Adipocyte (in vitro differentiated cells): ENCODE measurements at regions not wholly inside any gene's neighbourhood (a gene's known extent, or its start where the extent isn't known, plus 50 kb on each side); places are given as distances from the start of the nearest gene placed in this dataset.

ENCODE experiments used
- DNase-seq: peaks from one replicate; pipeline ENCODE4 v3.0.0-alpha.2; 2015; ENCODE audit warnings: low read depth
- H3K27me3 ChIP-seq: replicated peaks from 2 replicates; pipeline ENCODE4 v1.7.0; 2013; ENCODE audit warnings: mild to moderate bottlenecking, low read length, moderate library complexity; ENCODE audit not compliant: control insufficient read depth, insufficient read depth
- H3K36me3 ChIP-seq: 2 replicates; pipeline ENCODE4 v1.7.0; 2013; ENCODE audit warnings: low read length, mild to moderate bottlenecking, moderate library complexity; ENCODE audit not compliant: control insufficient read depth, insufficient read depth, severe bottlenecking
- H3K4me1 ChIP-seq: 2 replicates; pipeline ENCODE4 v1.7.0; 2013; ENCODE audit warnings: mild to moderate bottlenecking, low read length, moderate library complexity; ENCODE audit not compliant: control insufficient read depth, insufficient read depth
- H3K4me3 ChIP-seq: 2 replicates; pipeline ENCODE4 v1.7.0; 2013; ENCODE audit warnings: mild to moderate bottlenecking, low read length, moderate library complexity
- H3K9ac ChIP-seq: 2 replicates; pipeline ENCODE4 v1.7.0; 2013; ENCODE audit warnings: mild to moderate bottlenecking, low read length, moderate library complexity
- H3K9me3 ChIP-seq: 2 replicates; pipeline ENCODE4 v1.7.0; 2013; ENCODE audit warnings: mild to moderate bottlenecking, low read length, moderate library complexity; ENCODE audit not compliant: control insufficient read depth

GRCh38 chr12:45102818-45103217 is 51.9 kb upstream of the DBX2 start:
- H3K4me1 ChIP-seq, result no peaks in the 10 kb centered on the region
- no peak for DNase-seq
- no peak overlapping the region for H3K4me3 ChIP-seq
- H3K9ac ChIP-seq, result no peak overlapping the region
- peaks cover 3% of the 10 kb centered on the region for H3K9me3 ChIP-seq
- no peaks in the 10 kb centered on the region for H3K36me3 ChIP-seq
- H3K27me3 ChIP-seq, result no peaks in the 10 kb centered on the region

DNA sequence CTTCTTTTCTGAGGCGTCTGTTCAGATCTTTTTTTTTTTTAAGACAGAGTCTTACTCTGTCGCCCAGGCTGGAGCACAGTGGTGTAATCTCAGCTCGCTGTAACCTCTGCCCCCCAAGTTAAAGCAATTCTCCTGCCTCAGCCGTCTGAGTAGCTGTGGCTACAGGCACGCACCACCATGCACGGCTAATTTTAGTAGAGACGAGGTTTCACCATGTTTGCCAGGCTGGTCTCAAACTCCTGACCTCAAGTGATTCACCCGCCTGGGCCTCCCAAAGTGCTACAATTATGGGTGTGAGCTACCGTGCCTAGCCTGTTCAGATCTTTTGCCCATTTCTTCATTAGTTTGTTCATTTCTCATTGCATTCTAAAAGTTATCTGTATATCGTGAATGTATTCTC is 55.1 kb upstream of the DBX2 start:
- no peak for DNase-seq

DNA sequence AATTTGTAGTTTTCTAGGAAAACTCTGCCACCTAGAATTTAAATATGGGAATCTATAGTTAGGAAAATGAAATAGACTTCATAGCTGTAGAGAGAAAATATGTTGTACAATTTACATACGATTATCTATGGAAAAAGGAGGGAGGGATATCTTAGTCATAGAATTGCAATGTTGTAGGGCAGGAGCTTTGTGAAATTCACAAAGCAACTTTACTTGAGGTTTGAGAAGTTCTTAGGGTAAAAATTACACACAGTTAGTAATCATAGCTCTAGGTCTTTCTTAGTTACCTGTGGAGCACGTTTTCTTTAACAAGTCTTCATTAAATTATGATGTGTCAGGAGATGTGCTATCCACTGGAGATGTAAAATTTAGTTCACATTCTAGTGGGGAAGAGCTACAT is 61.4 kb upstream of the DBX2 start:
- H3K27me3 ChIP-seq, result no peaks in the 10 kb centered on the region
- H3K9ac ChIP-seq, result no peak overlapping the region
- H3K4me3 ChIP-seq, result no peak overlapping the region
- H3K4me1 ChIP-seq, result no peaks in the 10 kb centered on the region
- peaks cover 3% of the 10 kb centered on the region for H3K9me3 ChIP-seq
- no peaks in the 10 kb centered on the region for H3K36me3 ChIP-seq
- DNase-seq, result no peak

More for the DNA sequence above, 55.1 kb upstream of the DBX2 start:
- Histone ChIP-seq H3K4me3 (no peak overlapping the region), H3K4me1 (no peaks in the 10 kb centered on the region), H3K9me3 (peaks cover 3% of the 10 kb centered on the region), H3K27me3 (no peaks in the 10 kb centered on the region), H3K9ac (no peak overlapping the region), H3K36me3 (no peaks in the 10 kb centered on the region)

GRCh38 chr12:45121224-45121623 is 70.3 kb upstream of the DBX2 start:
- Histone ChIP-seq H3K4me3 (no peak overlapping the region), H3K4me1 (no peaks in the 10 kb centered on the region), H3K9me3 (no peaks in the 10 kb centered on the region), H3K36me3 (no peaks in the 10 kb centered on the region), H3K27me3 (no peaks in the 10 kb centered on the region), H3K9ac (no peak overlapping the region)
- DNase-seq, result no peak

GRCh38 chr12:45122768-45123380 is 72.0 kb upstream of the DBX2 start:
- H3K9me3 ChIP-seq, result no peaks in the 10 kb centered on the region
- H3K4me1 ChIP-seq, result no peaks in the 10 kb centered on the region
- no peaks in the 10 kb centered on the region for H3K36me3 ChIP-seq
- DNase-seq, result peak; percentile 31
- no peaks in the 10 kb centered on the region for H3K27me3 ChIP-seq
- H3K4me3 ChIP-seq, result no peak overlapping the region
- H3K9ac ChIP-seq, result no peak overlapping the region

DNA sequence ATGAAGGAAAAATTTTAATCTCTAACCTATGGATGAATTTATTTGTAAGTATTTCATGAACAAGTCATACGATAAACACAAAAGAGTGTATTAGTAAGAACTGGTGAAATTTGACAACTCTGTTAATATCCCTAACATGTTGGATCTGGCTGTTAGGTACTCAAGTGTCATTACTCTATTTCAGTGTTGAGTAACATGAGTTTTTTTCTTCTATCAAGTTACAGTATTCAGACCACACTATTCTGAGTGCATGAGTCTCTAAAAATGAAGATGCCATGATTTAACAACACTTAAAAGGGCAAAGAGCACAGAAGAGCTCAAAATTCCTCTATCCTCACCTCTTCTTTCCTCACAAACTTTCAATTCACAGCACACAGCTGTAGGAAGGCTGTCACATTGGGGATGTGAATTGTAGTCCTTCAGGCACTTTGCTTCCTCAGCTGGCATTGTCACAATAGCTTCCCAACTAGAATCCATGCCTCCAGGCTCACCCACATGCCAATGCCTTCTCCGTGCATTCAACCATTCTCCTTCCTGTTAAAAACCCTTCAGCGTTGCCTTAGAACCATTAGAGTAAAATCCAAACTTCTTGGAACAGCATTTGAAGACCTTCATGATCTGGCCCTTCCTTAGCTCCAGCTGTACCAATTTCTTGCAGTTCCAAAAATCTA is 73.7 kb upstream of the DBX2 start:
- Histone ChIP-seq H3K9ac (no peak overlapping the region), H3K4me1 (no peaks in the 10 kb centered on the region), H3K36me3 (no peaks in the 10 kb centered on the region), H3K9me3 (no peaks in the 10 kb centered on the region), H3K27me3 (no peaks in the 10 kb centered on the region), H3K4me3 (no peak overlapping the region)
- DNase-seq, result no peak

- no peak overlapping the region for H3K4me3 ChIP-seq
- no peak for DNase-seq
- peaks cover 2% of the 10 kb centered on the region for H3K4me1 ChIP-seq
- no peaks in the 10 kb centered on the region for H3K9me3 ChIP-seq
- no peaks in the 10 kb centered on the region for H3K36me3 ChIP-seq
- H3K9ac ChIP-seq, result no peak overlapping the region
- no peaks in the 10 kb centered on the region for H3K27me3 ChIP-seq
These were observed 75.1 kb upstream of the DBX2 start for GRCh38 chr12:45125997-45126396.

- no peak overlapping the region for H3K9ac ChIP-seq
- H3K27me3 ChIP-seq, result no peaks in the 10 kb centered on the region
- H3K9me3 ChIP-seq, result no peaks in the 10 kb centered on the region
- H3K4me1 ChIP-seq, result peaks cover 8% of the 10 kb centered on the region
- H3K4me3 ChIP-seq, result no peak overlapping the region
- H3K36me3 ChIP-seq, result no peaks in the 10 kb centered on the region
- no peak for DNase-seq
These were observed 77.7 kb upstream of the DBX2 start for GRCh38 chr12:45128637-45129036.

DNA sequence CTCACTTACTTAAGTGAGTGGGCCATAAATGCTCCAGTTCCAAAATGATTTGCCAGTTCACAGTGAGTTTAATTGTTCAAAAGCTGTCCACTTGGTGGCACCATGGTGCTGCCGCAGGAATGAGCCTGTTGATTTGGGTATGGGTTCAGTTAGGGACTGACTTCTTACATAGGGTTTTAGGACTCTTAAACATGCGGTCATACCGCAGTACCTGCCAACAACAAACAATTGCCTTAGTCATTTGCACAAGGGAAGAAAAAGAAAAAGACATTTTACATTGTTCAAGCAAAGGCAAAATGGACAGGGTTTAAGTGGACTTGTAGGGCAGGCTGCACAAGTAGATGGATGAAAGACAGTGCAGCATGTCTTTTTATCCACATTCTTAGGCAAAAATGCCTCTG is 80.0 kb upstream of the DBX2 start:
- DNase-seq, result peak; percentile 76
- no peak overlapping the region for H3K4me3 ChIP-seq
- no peak overlapping the region for H3K9ac ChIP-seq
- peaks cover 8% of the 10 kb centered on the region for H3K4me1 ChIP-seq
- no peaks in the 10 kb centered on the region for H3K27me3 ChIP-seq
- H3K36me3 ChIP-seq, result no peaks in the 10 kb centered on the region
- H3K9me3 ChIP-seq, result no peaks in the 10 kb centered on the region

GRCh38 chr12:45131506-45131905 is 80.6 kb upstream of the DBX2 start:
- DNase-seq, result no peak
- H3K27me3 ChIP-seq, result no peaks in the 10 kb centered on the region
- no peak overlapping the region for H3K4me3 ChIP-seq
- H3K9me3 ChIP-seq, result no peaks in the 10 kb centered on the region
- peaks cover 8% of the 10 kb centered on the region for H3K4me1 ChIP-seq
- no peak overlapping the region for H3K9ac ChIP-seq
- H3K36me3 ChIP-seq, result no peaks in the 10 kb centered on the region

DNA sequence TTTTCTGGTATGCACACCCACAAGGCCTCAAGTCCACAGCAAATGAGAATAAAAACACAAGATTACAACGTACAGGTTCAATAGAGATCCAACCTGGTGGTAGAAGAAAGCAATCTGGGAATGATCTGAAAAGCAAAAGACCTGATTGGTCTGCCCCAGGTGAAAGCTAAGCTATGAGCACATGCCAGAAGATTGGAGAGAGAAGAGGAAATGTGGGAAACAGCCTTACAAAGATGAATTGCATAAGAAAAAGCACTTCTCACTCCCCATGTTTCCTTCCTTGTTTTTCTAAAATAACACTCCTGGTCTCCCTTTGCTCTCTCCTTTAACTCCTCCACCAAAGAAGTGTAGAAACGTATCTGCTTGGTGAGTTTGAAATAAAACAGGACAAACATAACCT is 77.3 kb upstream of the ANO6 start:
- Histone ChIP-seq H3K4me3 (no peak overlapping the region), H3K4me1 (no peaks in the 10 kb centered on the region), H3K9ac (no peak overlapping the region), H3K9me3 (no peaks in the 10 kb centered on the region), H3K36me3 (no peaks in the 10 kb centered on the region), H3K27me3 (no peaks in the 10 kb centered on the region)
- no peak for DNase-seq

- DNase-seq, result no peak
- no peak overlapping the region for H3K9ac ChIP-seq
- peaks cover 19% of the 10 kb centered on the region for H3K9me3 ChIP-seq
- H3K36me3 ChIP-seq, result no peaks in the 10 kb centered on the region
- no peak overlapping the region for H3K4me3 ChIP-seq
- H3K4me1 ChIP-seq, result no peaks in the 10 kb centered on the region
- no peaks in the 10 kb centered on the region for H3K27me3 ChIP-seq
These were observed 67.9 kb upstream of the ANO6 start for GRCh38 chr12:45148006-45148405.
